ENCODE measurements at regions not wholly inside any gene's neighbourhood (a gene's known extent, or its start where the extent isn't known, plus 50 kb on each side); places are given as distances from the start of the nearest gene placed in this dataset.

DNA sequence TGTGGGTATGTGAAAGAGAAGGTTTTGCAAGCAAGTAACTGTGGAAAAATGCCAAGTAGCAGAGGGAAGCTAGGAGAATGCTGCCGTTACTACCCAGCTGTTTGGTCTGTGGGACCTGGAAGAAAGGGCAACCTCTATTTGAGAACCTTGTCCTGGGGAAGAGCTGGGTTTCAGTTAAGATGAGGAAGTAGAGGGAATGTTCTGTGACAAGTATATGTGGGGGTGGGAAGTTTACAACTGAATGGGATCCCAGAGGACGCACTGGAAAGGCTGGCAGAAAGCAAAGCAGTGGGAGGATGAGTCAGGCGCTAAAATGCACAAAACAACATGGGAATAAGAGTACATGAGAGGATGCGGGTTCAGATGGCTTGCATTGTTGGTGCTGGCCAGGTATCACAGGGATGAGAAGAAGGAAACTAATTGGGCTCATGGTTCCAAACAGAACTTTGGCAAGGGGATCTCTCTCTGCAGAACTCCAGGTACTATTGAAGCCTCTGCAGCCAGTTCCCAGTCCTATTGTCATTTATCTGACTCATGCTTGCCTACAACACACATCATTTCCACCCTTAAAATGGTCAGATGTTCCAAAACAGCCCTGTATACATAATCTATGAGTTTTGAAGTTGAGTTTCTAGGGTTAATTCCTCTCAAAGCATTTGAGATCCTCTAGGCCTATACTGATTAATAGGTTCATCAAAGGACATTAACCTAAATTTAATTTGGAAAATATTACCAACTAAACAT is 88.5 kb upstream of the VAV3 start:
- no peak for ATAC-seq

DNA sequence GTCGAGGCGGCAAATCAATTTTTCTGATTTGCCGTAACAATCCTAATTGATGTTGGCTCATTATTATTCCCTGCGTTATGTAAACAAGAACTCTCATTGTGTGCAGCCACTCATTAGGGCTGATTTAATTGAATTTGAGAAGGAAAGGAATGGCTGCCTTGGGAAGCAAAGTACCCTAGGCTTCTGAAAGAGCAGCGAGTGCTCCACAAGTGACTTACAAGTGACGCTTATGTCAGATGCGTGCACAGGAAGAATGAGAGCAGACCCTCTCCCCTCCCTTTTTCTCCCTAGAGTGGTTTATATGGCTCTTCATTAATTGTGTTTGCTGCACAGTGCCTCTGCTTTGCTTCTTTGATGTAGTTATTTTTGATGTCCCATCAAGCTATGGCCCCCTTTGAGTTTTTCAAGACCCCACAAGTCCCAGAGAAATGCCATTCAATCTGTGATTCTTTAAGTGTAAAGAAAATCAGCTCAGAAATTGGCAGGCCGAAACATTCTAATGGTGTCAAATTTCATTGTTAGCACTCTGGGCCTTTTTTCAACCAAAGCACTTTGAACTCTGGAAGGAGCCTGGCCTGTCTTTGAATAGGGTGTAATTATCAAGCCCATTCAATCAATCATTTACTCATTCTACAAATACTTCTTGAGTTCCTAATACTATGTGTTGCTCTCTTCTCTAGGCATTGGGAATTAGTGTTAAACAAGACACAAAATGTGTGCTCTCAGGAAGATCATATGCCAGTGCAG is 86.8 kb upstream of the VAV3 start:
- no peak for TF ChIP-seq OSR1 (CRISPR knock-in tag; IDR thresholded peaks at IDR 0.05)
- no peak for TF ChIP-seq PPARA (CRISPR knock-in tag; IDR thresholded peaks at IDR 0.05; ENCODE audit: borderline replicate concordance)
- TF ChIP-seq, protein P1, sequence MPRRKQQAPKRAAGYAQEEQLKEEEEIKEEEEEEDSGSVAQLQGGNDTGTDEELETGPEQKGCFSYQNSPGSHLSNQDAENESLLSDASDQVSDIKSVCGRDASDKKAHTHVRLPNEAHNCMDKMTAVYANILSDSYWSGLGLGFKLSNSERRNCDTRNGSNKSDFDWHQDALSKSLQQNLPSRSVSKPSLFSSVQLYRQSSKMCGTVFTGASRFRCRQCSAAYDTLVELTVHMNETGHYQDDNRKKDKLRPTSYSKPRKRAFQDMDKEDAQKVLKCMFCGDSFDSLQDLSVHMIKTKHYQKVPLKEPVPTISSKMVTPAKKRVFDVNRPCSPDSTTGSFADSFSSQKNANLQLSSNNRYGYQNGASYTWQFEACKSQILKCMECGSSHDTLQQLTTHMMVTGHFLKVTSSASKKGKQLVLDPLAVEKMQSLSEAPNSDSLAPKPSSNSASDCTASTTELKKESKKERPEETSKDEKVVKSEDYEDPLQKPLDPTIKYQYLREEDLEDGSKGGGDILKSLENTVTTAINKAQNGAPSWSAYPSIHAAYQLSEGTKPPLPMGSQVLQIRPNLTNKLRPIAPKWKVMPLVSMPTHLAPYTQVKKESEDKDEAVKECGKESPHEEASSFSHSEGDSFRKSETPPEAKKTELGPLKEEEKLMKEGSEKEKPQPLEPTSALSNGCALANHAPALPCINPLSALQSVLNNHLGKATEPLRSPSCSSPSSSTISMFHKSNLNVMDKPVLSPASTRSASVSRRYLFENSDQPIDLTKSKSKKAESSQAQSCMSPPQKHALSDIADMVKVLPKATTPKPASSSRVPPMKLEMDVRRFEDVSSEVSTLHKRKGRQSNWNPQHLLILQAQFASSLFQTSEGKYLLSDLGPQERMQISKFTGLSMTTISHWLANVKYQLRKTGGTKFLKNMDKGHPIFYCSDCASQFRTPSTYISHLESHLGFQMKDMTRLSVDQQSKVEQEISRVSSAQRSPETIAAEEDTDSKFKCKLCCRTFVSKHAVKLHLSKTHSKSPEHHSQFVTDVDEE (CRISPR knock-in tag; IDR thresholded peaks at IDR 0.05) = no peak
- no peak for TF ChIP-seq CSDC2 (CRISPR knock-in tag; IDR thresholded peaks at IDR 0.05)
- no peak for ATAC-seq

More for the DNA sequence above, 88.5 kb upstream of the VAV3 start:
- TF ChIP-seq ESRRG (CRISPR knock-in tag; IDR thresholded peaks at IDR 0.05) (no peak), OSR1 (CRISPR knock-in tag; IDR thresholded peaks at IDR 0.05) (no peak), TOX (CRISPR knock-in tag; IDR thresholded peaks at IDR 0.05; ENCODE audit: borderline replicate concordance) (no peak), CSDC2 (CRISPR knock-in tag; IDR thresholded peaks at IDR 0.05) (no peak), PPARA (CRISPR knock-in tag; IDR thresholded peaks at IDR 0.05; ENCODE audit: borderline replicate concordance) (no peak), GLIS3 (CRISPR knock-in tag; IDR thresholded peaks at IDR 0.05) (no peak)
- TF ChIP-seq, protein P2, sequence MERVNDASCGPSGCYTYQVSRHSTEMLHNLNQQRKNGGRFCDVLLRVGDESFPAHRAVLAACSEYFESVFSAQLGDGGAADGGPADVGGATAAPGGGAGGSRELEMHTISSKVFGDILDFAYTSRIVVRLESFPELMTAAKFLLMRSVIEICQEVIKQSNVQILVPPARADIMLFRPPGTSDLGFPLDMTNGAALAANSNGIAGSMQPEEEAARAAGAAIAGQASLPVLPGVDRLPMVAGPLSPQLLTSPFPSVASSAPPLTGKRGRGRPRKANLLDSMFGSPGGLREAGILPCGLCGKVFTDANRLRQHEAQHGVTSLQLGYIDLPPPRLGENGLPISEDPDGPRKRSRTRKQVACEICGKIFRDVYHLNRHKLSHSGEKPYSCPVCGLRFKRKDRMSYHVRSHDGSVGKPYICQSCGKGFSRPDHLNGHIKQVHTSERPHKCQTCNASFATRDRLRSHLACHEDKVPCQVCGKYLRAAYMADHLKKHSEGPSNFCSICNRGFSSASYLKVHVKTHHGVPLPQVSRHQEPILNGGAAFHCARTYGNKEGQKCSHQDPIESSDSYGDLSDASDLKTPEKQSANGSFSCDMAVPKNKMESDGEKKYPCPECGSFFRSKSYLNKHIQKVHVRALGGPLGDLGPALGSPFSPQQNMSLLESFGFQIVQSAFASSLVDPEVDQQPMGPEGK (CRISPR knock-in tag; IDR thresholded peaks at IDR 0.05; ENCODE audit: borderline replicate concordance) = no peak
- TF ChIP-seq, protein P3, sequence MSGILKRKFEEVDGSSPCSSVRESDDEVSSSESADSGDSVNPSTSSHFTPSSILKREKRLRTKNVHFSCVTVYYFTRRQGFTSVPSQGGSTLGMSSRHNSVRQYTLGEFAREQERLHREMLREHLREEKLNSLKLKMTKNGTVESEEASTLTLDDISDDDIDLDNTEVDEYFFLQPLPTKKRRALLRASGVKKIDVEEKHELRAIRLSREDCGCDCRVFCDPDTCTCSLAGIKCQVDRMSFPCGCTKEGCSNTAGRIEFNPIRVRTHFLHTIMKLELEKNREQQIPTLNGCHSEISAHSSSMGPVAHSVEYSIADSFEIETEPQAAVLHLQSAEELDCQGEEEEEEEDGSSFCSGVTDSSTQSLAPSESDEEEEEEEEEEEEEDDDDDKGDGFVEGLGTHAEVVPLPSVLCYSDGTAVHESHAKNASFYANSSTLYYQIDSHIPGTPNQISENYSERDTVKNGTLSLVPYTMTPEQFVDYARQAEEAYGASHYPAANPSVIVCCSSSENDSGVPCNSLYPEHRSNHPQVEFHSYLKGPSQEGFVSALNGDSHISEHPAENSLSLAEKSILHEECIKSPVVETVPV (CRISPR knock-in tag; IDR thresholded peaks at IDR 0.05) = no peak
- TF ChIP-seq, protein P1 (CRISPR knock-in tag; IDR thresholded peaks at IDR 0.05) = no peak

DNA sequence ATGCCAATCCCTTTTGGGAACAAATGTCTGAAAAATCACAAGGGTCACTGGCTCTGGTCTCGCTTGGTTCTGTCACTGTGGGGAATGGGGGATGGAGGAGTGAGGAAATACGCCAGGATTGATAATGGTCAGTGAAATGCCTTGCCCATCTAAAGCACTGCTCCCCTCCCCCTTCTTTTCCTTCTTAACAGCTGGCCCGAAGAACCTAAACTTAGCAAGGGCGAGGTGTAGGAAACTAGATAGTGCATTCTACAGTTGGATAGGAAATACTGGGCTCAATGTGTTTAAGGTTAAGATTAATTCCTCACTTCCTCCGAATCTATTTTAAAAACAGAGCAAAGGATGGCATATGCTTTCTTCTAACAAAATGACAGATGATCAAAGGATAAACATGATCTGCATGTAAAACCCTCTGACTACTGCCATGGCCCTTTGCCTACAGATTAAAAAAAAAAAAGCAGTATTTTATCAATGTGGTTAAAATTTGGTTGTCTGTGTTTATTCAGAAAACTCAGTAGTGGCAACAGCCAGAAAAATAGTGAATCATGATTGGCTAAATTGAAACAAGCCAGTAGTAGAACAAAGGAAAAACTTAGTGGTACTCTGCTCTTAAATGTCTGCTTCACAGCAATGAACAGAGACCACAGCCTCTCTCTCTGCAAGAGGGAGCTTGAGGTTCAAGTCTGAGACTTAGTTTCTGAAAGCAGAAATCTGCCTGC is 86.1 kb upstream of the VAV3 start:
- no peak for ATAC-seq
- TF ChIP-seq ZNF8 (CRISPR knock-in tag; IDR thresholded peaks at IDR 0.05) = no peak
- TF ChIP-seq ESRRG (CRISPR knock-in tag; IDR thresholded peaks at IDR 0.05) = no peak
- TF ChIP-seq SNAI2 (CRISPR knock-in tag; IDR thresholded peaks at IDR 0.05) = no peak
- no peak for TF ChIP-seq OSR1 (CRISPR knock-in tag; IDR thresholded peaks at IDR 0.05)
- TF ChIP-seq ZFP3 (CRISPR knock-in tag; IDR thresholded peaks at IDR 0.05) = no peak
- TF ChIP-seq RARB (CRISPR knock-in tag; IDR thresholded peaks at IDR 0.05) = no peak
- TF ChIP-seq ZNF565 (CRISPR knock-in tag; conservative IDR thresholded peaks at IDR 0.05; ENCODE audit: low read depth) = no peak
- TF ChIP-seq, protein P2 (CRISPR knock-in tag; IDR thresholded peaks at IDR 0.05; ENCODE audit: borderline replicate concordance) = no peak
- no peak for TF ChIP-seq CSDC2 (CRISPR knock-in tag; IDR thresholded peaks at IDR 0.05)
- TF ChIP-seq ZC3H10 (CRISPR knock-in tag; IDR thresholded peaks at IDR 0.05) = no peak
- TF ChIP-seq, protein P4, sequence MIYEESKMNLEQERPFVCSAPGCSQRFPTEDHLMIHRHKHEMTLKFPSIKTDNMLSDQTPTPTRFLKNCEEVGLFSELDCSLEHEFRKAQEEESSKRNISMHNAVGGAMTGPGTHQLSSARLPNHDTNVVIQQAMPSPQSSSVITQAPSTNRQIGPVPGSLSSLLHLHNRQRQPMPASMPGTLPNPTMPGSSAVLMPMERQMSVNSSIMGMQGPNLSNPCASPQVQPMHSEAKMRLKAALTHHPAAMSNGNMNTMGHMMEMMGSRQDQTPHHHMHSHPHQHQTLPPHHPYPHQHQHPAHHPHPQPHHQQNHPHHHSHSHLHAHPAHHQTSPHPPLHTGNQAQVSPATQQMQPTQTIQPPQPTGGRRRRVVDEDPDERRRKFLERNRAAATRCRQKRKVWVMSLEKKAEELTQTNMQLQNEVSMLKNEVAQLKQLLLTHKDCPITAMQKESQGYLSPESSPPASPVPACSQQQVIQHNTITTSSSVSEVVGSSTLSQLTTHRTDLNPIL (CRISPR knock-in tag; IDR thresholded peaks at IDR 0.05; ENCODE audit: low read depth) = no peak

Data from SK-N-SH treated with all-trans-retinoic acid at 6 μM for 48 hours (cell line).